GM18870 (cell line): ENCODE measurements at regions not wholly inside any gene's neighbourhood (a gene's known extent, or its start where the extent isn't known, plus 50 kb on each side); places are given as distances from the start of the nearest gene placed in this dataset.

Source experiments
- ATAC-seq: cut with Tn5 transposase; IDR thresholded peaks from one replicate; pipeline ENCODE4 v1.9.1; 2021; ENCODE audit warnings: moderate library complexity; ENCODE audit not compliant: unreplicated experiment

DNA sequence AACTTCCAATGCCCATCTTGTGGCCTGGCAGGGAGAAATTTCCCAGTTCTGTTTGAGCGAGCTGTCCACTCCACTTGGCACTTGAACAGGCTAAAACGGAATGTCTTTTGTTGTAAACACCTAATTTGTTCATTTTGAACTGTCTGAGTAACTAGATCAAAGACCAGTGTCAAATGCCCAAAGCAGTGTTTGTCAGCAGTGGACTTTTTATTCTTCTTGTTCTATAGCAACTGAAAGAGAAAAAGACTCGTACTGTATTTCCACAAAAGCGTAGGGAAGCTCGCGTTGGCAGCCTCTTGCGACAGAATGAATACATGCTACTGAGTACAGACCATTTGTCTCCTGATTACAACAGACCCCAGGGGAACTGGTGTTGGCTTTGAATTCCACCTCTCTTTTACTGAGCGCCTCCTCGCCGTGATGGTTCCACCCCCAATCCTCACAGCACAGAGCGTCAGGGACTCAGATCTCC is 601.8 kb upstream of the ZNF608 start:
- ATAC-seq: no peak

DNA sequence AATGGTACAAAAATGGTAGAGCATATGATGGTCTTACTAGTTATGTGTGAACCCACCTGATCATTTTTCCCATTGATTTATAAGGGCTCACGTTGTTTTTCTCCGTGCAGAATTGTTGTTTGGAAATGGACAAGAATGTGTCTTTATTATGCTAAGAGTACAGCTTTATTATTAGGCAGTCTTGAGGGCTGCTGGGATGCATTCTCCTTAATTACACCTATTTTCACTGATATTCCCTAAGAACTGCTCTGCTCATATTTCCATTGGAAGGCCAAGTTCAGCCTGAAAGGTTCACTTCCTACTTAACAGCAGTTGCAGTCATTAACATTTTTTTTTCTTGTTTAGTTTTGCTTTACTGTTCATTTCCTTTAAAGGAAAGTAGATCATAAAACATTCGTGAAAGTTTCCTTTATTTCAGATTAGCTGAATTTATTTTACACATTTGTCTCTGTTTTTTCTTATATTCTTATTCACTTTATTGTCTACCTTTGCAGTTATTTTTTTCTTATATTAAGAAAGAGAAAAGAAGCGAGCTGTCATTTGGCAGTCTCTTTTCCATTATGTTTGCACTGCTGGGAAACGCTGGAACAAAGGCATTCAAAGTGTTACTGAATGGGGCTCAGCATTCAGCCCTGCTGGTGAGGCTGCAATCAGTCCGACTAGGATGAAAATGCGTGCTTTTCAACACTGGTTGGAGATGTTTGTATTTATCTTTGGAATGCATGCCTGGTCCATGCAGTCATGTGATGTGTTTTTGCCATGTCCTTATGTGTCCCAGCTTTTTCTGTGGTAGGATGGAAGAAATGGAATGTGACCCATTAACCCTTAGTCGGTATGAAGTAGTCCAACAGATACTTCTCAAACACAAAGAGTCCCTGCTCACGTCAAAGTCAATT is 602.7 kb upstream of the ZNF608 start:
- ATAC-seq: no peak

DNA sequence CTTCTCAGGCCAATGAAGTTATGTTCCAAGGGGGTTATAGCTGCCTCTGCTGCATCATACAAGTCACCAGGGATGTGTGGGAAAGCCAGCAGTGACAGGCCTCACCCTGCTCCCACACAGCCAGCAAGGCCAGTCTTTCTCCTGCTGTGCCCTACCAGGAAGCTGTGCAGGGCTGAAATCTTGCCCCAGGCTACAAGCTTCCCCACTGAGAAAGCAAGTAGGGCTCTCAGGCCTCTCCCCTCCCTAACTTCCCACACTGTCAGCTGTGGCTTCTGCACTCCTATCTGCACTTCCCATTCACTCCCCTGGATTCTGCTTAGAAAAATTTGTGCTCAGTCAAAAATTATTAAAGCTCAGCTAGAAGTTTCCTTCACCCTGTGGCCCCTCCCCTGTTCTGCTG is 611.2 kb upstream of the ZNF608 start:
- no peak for ATAC-seq

DNA sequence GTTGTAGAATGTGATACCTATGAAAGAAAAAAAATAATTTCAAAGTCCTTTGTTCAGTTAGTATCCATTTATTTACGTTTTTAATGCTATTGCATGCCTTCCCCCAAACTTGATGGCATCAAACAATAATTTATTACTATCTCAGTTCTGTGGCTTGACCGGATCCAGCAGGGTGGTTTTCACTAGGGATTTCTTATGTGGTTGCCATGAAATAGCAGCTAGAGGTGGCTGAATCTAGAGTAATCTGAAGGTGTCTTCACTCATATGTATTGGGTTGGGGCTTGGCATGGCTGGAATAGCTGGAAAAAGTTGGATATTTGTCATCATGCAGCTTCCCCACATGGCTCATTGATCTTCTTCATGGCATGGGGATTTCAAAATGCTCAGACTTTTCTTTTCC is 619.3 kb upstream of the ZNF608 start:
- no peak for ATAC-seq

DNA sequence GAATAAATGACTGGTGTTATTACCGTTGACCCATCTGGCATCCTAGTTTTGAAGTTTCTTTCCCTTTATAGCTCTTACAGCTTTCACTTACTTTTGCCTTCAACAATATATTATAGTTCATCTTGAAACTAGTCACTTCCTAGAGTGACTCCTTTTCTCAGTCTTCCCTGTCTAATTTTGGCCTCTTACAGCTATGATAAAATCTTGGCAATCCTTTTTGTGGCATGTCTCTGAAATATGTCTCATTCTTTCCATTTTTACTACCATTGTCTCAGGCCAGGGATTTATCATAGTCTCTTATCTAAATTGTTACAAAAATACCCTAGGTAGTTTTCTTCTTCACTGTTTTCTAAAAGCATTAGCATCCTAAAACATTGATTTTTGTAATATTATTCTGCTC is 621.3 kb upstream of the ZNF608 start:
- ATAC-seq: no peak

DNA sequence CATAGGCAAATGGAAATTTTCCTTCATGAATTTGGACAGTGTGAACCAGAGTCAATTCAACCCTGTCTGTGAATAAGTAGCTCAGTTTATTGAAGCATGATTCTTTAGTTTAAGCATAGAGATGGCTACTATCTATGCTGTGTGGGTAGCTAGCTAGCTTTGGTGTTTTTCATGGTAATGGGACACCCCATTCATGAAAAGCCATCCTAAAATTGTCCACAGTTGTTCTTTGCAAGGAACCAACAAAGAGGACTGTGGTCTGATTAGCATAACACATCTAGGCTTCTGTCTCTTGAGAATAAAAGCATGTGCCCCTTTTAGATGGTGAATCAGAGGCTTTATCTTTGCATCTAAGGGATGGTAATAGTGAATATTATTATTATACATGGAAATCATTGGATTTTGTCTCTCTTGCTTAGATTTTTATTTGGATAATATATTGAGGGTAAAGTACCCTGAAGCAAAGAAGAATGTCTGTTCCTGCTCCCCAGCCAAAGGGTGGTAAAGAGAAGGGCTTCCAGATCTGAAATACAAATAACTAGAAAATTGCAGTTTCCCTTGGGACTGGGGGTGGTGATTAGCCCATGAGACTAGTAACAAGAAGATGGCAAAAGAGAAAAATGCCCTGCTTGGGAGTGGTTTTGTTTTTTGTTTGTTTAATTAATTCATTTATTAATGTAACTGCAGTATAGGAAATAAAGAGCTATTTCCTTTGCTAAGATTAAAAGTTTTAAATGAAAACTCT is 624.2 kb upstream of the ZNF608 start:
- ATAC-seq: no peak

DNA sequence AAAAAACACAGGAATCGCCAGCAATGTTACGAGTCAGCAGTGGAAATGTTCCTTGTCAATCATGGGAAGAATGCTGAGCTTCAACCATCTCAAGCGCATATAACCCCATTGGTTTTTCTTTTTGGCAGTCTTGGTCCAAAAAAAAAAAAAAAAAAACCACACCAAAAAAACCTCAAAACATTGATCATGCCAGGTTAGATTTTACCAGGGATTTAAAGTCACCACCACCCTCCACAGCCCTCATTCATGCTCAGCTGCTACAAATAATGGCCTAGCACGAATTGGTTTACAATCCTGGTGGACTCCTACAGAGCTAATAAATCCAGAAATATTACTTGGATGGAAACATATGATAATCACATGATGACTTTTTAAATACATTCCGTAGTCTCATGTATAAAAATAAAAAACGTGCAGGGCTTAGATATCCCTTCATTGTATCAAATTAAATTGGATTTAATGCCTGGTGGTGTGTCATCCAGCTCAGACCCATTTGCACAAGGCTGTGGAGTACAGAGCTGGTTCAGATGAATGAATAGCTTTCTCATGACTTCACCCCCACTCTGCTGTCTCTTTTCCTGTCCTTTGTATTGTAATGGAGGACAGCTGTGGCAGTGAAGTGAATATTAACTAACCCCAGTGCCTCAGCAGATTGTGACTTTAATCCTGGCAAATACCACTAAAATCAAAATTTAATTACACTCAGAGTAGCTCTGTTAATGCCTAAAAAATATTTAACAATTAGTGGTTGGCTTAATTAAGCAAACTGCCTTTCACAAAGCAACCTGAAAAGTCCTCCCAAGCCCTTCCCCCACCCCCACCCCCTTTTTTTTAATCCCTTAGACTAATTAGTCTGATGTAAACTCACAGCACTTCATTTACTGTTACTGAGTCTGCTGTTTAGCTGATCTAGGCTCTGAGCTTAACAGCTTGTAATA is 626.5 kb upstream of the ZNF608 start:
- ATAC-seq: no peak

DNA sequence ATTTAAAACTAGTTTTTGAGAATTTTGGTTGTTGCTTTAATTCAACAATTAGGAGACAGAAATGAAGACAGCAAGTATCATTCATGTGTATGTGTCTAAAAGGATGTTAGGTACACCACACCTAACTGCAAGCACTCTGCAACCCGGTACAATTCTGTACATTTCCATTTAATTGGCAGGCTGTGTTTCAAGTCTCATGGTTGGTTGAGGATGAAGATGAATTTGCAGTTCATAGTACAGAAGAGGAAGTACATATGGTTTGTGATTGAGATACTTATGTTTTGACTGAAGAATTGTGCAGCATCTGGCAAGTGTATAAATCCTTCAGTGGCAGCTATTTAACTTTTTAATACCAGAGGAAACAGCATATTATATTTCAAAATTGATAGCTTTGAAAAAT is 628.7 kb upstream of the ZNF608 start:
- no peak for ATAC-seq

DNA sequence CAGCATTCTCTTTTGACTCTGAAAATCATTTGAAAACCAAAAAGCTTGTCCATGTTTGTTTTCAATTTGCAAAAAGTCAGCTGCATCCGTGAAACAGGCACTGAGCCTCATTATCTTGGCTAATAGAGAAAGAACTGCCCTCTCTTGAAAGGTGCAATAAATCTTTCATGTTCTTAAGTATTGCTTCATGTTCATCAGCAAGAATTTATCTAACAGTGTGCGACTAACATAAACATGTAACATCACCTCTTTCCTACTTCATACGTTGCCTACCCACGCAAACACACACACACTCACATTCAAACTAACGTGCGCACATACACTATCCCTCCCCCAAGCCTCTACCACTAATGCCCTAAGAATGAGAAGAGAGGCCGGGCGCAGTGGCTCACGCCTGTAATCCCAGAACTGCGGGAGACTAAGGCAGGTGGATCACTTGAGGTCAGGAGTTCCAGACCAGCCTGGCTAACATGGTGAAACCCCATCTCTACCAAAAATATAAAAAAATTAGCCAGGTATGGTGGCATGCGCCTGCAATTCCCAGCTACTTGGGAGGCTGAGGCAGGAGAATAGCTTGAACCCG is 629.7 kb upstream of the ZNF608 start:
- ATAC-seq: no peak

DNA sequence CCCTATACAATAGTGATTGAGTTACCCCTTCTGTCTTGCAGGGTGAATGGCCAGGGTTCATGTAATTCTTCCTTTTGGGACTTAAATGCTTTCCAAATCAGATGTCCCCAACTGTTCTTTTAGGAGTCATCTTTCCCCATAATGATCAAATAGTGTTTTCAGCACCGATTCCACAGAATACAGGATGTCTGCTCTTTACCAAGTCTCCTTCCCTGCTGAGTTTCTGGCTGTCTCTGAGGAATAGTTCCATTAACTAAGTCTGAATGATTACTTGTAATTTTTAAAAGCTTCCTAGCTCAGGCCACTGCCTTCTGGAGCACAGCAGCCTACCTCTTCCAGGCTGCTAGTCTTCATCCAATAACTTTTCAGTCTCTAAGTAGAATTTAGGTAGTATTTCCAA is 630.7 kb upstream of the ZNF608 start:
- no peak for ATAC-seq

DNA sequence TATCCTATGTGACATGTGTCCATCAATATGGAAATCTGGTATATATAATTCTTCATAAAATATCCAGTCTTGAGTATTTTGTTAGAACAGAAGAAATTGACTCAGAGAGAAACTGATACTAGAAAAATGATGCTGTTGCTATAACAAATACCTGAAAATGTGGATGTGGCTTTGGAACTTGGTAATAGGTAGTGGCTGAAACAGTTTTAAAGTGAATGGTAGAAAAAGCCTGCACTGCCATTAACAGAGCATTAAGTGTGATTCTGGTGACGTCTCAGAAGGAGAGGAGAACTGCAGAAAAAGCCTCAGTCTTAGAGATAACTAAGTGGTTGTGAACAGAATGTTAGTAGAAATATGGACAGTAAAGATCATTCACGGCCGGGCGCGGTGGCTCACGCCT is 634.9 kb upstream of the ZNF608 start:
- no peak for ATAC-seq

DNA sequence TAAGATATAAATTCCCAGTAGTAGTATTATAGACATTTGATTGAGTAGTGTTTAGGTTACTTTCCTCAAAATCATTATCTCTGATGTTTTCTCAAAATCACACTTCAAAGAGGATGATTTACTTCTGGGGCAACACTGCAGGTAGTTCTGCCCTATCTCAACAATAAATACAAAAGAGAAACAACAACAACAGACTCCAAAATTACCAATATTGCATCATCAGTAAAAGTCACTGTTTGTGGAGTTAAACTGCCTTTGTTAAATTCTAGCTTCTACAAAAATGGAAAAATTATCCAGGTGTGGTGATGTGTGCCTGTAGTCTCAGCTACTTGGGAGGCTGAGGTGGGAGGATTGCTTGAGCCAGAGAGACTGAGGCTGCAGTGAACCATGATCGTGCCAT is 637.6 kb upstream of the ZNF608 start:
- ATAC-seq: no peak

DNA sequence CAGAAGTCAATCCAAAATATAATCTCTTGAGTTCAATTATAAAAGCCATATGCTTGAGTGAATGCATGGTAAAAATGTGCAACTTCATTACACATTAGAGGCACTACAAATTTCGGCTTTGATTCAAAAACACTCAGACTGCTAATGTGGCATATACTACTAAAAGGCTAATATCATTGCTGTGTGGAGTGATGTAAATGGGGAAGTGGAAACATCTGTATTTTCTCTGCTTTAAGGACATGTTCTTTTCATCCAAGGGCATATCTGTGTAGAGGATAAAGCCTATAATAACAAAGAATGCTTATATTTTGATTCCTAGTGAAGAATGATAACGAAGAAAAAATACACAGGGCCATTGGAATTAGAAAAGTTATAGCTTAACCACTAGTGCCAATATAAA is 643.9 kb upstream of the ZNF608 start:
- no peak for ATAC-seq

DNA sequence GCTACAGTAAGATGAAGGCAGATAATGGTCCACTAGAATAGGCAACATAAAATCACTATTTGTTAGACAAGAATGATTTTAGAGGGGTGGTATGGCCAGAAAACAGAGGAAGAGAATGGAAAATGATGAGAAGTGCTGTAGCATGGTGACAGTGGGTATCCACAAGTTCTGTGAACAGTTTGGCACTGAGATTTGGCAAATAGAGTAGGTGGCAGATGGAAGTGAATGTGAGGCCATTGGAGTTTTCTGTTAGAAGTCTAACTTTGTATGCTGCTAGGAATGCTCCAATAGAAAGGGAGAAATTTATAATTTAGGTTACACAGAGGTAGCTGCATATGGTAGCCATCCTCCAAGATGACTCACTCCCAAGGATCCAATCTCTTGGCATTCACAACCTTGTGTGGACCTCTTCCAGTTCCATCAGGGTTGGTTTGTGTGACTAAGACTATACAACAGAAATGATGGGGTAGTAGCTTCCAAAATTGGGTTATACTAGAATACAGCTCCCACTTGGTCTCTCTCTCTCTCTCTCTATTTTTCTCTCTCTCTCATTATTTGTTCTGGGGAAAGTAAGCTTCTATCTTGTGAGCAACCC is 646.9 kb upstream of the ZNF608 start:
- ATAC-seq: no peak

DNA sequence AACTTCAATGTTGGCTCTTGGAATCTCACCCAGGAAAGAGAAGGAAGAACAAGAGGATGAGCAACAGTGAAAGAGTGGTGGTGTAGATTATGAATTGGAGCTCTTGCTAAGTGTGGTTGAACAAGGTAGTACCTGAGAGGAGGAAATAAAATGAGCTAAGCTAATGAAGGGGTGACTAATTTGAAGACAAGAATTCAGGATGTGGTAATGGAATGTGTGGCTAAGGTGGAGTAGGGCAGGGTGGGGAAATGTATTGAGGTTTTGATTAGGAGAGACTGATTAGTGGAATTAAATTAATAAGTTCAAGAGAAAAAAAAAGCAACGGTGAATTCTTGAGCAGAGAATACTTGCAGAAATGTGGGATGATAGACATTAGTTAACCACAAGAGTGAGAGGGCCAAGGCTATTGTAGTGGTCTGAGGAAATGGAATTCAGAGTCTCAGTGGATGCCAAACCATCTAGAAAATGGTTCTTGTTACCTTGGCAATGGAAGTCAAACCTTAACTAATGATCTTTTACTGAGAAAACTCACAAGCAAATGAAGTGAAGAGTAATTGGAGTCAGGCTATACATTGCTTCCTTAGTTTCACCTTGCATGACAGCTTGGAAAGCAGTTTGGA is 648.3 kb upstream of the ZNF608 start:
- no peak for ATAC-seq

DNA sequence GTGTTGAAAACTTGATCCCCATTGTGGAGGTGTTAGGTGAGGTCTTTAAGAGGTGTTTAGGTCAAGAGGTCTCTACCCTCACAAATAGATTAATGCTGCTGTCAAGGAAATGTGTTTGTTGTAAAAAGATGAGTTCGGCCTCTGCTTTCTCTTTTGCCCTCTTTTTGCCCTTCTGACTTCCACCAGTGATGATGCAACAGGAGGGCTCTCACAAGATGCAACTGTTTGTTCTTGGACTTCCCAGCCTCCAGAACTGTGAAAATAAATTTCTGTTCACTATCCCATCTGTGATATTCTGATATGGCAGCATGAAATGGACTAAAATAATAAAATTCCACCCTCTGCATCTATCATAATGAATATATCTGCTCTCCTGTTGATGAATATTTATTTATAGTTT is 650.0 kb upstream of the ZNF608 start:
- ATAC-seq: no peak

DNA sequence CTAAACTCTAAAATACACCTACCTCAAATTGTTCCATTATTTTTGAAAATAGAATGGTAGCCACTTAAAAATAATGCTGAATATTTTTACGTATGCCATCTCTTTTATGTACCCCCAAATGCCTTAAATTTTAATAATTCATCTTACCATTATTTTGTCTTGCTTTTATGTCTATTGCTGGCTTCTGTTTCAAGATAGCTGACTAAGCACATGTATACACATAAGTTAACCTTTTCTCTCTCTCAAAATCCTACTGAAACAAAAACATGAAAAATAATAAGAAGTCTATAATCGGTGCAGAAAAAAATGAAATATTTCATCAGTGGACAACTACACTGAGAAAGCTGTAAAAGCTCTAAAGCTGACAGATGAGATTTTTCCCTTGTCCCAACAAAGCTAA is 652.0 kb upstream of the ZNF608 start:
- ATAC-seq: no peak

DNA sequence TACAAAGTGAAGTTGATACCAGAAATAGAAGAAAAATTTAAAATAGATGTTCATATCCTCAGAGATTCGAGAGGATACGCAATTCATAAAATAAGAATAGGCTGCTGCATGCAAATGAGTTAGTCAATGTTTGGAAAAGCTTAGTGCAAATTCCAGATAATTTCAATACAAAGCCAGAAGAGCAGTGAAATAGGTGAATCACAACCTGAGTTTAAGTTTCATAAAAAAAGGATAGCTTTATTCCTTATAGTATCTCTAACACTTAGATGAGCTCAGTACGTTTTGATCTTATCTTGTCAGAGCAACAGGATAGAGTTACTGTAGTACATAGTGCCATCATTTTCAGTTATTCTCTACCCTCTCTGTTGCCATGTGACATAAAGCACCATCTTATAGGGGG is 653.4 kb upstream of the ZNF608 start:
- ATAC-seq: no peak

DNA sequence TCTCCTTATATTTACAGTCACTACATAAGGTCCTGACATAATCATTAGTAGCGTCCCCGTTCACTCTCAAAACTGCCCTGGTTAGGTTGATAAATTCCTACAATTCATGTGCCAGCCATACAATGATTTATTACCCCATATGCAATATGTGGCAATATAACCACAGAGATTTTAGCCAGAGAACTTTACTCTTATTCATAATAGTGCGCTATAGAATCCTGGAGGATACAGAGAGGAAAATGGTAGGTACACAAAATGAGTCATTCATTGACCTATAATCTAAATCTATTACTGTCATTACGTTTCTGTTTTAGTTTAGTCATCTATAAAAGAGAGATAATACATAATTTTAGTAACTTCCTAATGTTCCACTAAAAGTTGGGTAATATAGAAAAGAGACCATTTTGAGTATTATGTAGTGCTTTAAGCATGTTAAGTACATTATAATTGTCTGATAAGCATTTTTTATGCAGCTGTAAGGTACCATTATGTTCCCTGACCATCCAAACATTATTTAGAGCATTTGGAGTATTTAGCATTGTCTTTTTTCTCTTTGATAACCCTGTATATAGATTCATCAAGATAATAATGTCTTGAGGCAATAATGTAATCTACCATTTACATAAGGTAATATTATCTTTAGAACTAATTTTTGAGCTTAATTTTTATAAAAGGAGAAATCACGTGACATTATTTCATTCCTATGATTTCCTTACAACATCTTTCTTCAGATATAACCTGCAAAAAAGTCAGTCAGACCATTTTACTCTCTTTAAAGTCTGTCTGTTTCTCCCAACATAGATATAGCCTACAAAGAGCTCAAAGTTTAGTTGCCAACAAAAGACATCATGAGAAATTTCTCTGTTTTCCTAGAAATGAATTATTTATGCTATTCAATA is 655.5 kb upstream of the ZNF608 start:
- ATAC-seq: no peak
